OCI-LY1 (cell line): ENCODE measurements at regions not wholly inside any gene's neighbourhood (a gene's known extent, or its start where the extent isn't known, plus 50 kb on each side); places are given as distances from the start of the nearest gene placed in this dataset.

Experiments
- CTCF ChIP-seq: fragments of 200-600 bp; sonication (generic), shearing (Covaris generic); IDR thresholded peaks from 2 replicates; pipeline ENCODE4 v1.5.1; 2017; ENCODE audit warnings: mild to moderate bottlenecking, antibody characterized with exemption, low read length, moderate library complexity, mixed read lengths
- EZH2 ChIP-seq: fragments of 200-600 bp; sonication (generic), shearing (Covaris generic); IDR thresholded peaks from 2 replicates; pipeline ENCODE4 v1.8.0; 2017; ENCODE audit warnings: borderline replicate concordance, mixed run types, mild to moderate bottlenecking, antibody characterized with exemption, low read length, moderate library complexity, mixed read lengths

GRCh38 chr12:130080205-130080604 is 82.1 kb upstream of the FZD10 start:
- TF ChIP-seq CTCF (no peak), EZH2 (no peak)
